ENCODE measurements at regions not wholly inside any gene's neighbourhood (a gene's known extent, or its start where the extent isn't known, plus 50 kb on each side); places are given as distances from the start of the nearest gene placed in this dataset.

GRCh38 chr7:84336766-84337165, 142.2 kb upstream of the SEMA3A start:
- TF ChIP-seq CTCF (IDR thresholded peaks at IDR 0.05; ENCODE audit: borderline replicate concordance, extremely low read depth, low read length, poor library complexity, severe bottlenecking), result no peak
- TF ChIP-seq EZH2 (IDR thresholded peaks at IDR 0.05; ENCODE audit: borderline replicate concordance, low read depth, low read length, severe bottlenecking), result no peak

Data from DND-41 (cell line).